ENCODE measurements at regions not wholly inside any gene's neighbourhood (a gene's known extent, or its start where the extent isn't known, plus 50 kb on each side); places are given as distances from the start of the nearest gene placed in this dataset.

GRCh38 chr14:22423958-22424357 is 165.1 kb downstream of the DAD1 start:
- Histone ChIP-seq H3K4me2 (no peak overlapping the region), H3K4me3 (no peak overlapping the region), H3K27ac (no peak overlapping the region), H3K9me3 (no peaks in the 10 kb centered on the region), H3K4me1 (peaks cover 13% of the 10 kb centered on the region; the same call in 2 of the 3 replicates)
- ATAC-seq (no peak), DNase-seq (ENCODE audit: low read depth in 1 of 2, low spot score in 1 of 2) (no peak), FAIRE-seq (no peak)
- CTCF ChIA-PET: interaction anchor here (0.6 kb wide), 2 partner anchors 133 to 394 kb away, joined by 3 read pairs; no protein-coding TSS in a partner anchor
- WGBS (ENCODE audit: missing lambda C conversion rate): 59% methylated on average over 4 of the region's 4 CpGs
- POLR2A ChIA-PET: no interaction called here
- TF ChIP-seq RNF2 (IDR thresholded peaks at IDR 0.05; ENCODE audit: borderline replicate concordance, low read depth) (no peak), RAD21 (conservative IDR thresholded peaks at IDR 0.05 in 1 of 2, IDR thresholded peaks at IDR 0.05 in 1 of 2) (no peak), CBX8 (IDR thresholded peaks at IDR 0.05) (no peak), TP53 (CRISPR knock-in tag; IDR thresholded peaks at IDR 0.05) (no peak), TFCP2L1 (CRISPR knock-in tag; IDR thresholded peaks at IDR 0.05) (no peak), EHF (CRISPR knock-in tag; IDR thresholded peaks at IDR 0.05) (no peak), JUNB (IDR thresholded peaks at IDR 0.05) (no peak), FOSB (CRISPR knock-in tag; IDR thresholded peaks at IDR 0.05) (no peak), FOXS1 (CRISPR knock-in tag; IDR thresholded peaks at IDR 0.05) (no peak), ZSCAN20 (CRISPR knock-in tag; IDR thresholded peaks at IDR 0.05) (no peak), ELK1 (IDR thresholded peaks at IDR 0.05; ENCODE audit: low read depth, low read length) (no peak), HMGXB4 (CRISPR knock-in tag; IDR thresholded peaks at IDR 0.05; ENCODE audit: borderline replicate concordance) (no peak), RCOR1 (IDR thresholded peaks at IDR 0.05; ENCODE audit: low read depth, low read length) (no peak), MYC (IDR thresholded peaks at IDR 0.05; ENCODE audit: borderline replicate concordance, low read length) (no peak), NPAS2 (CRISPR knock-in tag; IDR thresholded peaks at IDR 0.05; ENCODE audit: borderline replicate concordance) (no peak), MAZ (IDR thresholded peaks at IDR 0.05; ENCODE audit: borderline replicate concordance, low read depth, low read length) (no peak)

GRCh38 chr14:22422238-22422637 is 166.8 kb downstream of the DAD1 start:
- peaks cover under 1% of the 10 kb centered on the region; the same call in 1 of the 3 replicates for H3K4me1 ChIP-seq
- DNase-seq (ENCODE audit: low read depth in 1 of 2, low spot score in 1 of 2): no peak
- no peak for ATAC-seq
- FAIRE-seq: no peak
- H3K9me3 ChIP-seq: no peaks in the 10 kb centered on the region
- 9% methylated on average over 3 of the region's 3 CpGs for WGBS (ENCODE audit: missing lambda C conversion rate)
- no peak overlapping the region for H3K4me3 ChIP-seq
- ChIA-PET CTCF (interaction anchor here (0.9 to 1.5 kb wide), 5 partner anchors 30 to 93 kb away, joined by 3 to 5 read pairs (median 3); no protein-coding TSS in a partner anchor), POLR2A (no interaction called here)
- H3K4me2 ChIP-seq: no peak overlapping the region
- H3K27ac ChIP-seq: no peak overlapping the region
- TF ChIP-seq CHD2 (IDR thresholded peaks at IDR 0.05; ENCODE audit: low read length, partially characterized antibody) (no peak), CBX2 (IDR thresholded peaks at IDR 0.05; ENCODE audit: borderline replicate concordance, low read depth) (no peak), ZC3H11A (IDR thresholded peaks at IDR 0.05) (no peak), NPAS2 (CRISPR knock-in tag; IDR thresholded peaks at IDR 0.05; ENCODE audit: borderline replicate concordance) (no peak)

GRCh38 chr14:22420598-22421186 is 168.3 kb downstream of the DAD1 start:
- Histone ChIP-seq H3K27ac (no peak overlapping the region), H3K4me2 (no peak overlapping the region), H3K4me1 (no peaks in the 10 kb centered on the region), H3K4me3 (no peak overlapping the region), H3K9me3 (no peaks in the 10 kb centered on the region)
- 41% methylated on average over 4 of the region's 4 CpGs for WGBS (ENCODE audit: missing lambda C conversion rate)
- TF ChIP-seq CHD4 (IDR thresholded peaks at IDR 0.05; ENCODE audit: borderline replicate concordance): no peak
- TF ChIP-seq GATA3 (IDR thresholded peaks at IDR 0.05; ENCODE audit: borderline replicate concordance): no peak
- TF ChIP-seq BHLHE40 (IDR thresholded peaks at IDR 0.05; ENCODE audit: low read depth, low read length): no peak
- no peak for TF ChIP-seq HOXB5 (CRISPR knock-in tag; IDR thresholded peaks at IDR 0.05)
- no peak for TF ChIP-seq SREBF2 (IDR thresholded peaks at IDR 0.05)
- TF ChIP-seq RFX5 (IDR thresholded peaks at IDR 0.05): no peak
- no peak for TF ChIP-seq TP53 (CRISPR knock-in tag; IDR thresholded peaks at IDR 0.05)
- TF ChIP-seq HES2 (IDR thresholded peaks at IDR 0.05): no peak
- no peak for TF ChIP-seq POLR2A (IDR thresholded peaks at IDR 0.05; ENCODE audit: low read length)
- no peak for TF ChIP-seq USF2 (IDR thresholded peaks at IDR 0.05)
- TF ChIP-seq RARB (CRISPR knock-in tag; IDR thresholded peaks at IDR 0.05): no peak
- no peak for TF ChIP-seq NR3C1 (IDR thresholded peaks at IDR 0.05)
- TF ChIP-seq NPAS2 (CRISPR knock-in tag; IDR thresholded peaks at IDR 0.05; ENCODE audit: borderline replicate concordance): no peak
- TF ChIP-seq JUNB (IDR thresholded peaks at IDR 0.05): no peak
- TF ChIP-seq FOSL2 (IDR thresholded peaks at IDR 0.05): no peak
- no peak for TF ChIP-seq FOSL2 (CRISPR knock-in tag; IDR thresholded peaks at IDR 0.05)
- TF ChIP-seq KDM5A (IDR thresholded peaks at IDR 0.05): no peak
- ChIA-PET POLR2A (no interaction called here), CTCF (interaction anchor here (0.8 to 1.4 kb wide), 7 partner anchors 15 to 143 kb away, joined by 3 read pairs; no protein-coding TSS in a partner anchor)
- DNase-seq (ENCODE audit: low read depth in 1 of 2, low spot score in 1 of 2): no peak
- ATAC-seq: no peak
- FAIRE-seq: no peak
